ENCODE measurements at regions not wholly inside any gene's neighbourhood (a gene's known extent, or its start where the extent isn't known, plus 50 kb on each side); places are given as distances from the start of the nearest gene placed in this dataset.

GRCh38 chr5:160500786-160501779 lies 79.4 kb downstream of the PTTG1 start:
- TF ChIP-seq CTCF (IDR thresholded peaks at IDR 0.05) (no peak), POLR2A (IDR thresholded peaks at IDR 0.05) (no peak), POLR2AphosphoS5 (IDR thresholded peaks at IDR 0.05) (no peak)
